GM13976 (cell line): ENCODE measurements at regions not wholly inside any gene's neighbourhood (a gene's known extent, or its start where the extent isn't known, plus 50 kb on each side); places are given as distances from the start of the nearest gene placed in this dataset.
"Not testable (repeated sequence)": the region's sequence is repeated elsewhere in the genome, so short reads cannot be mapped to it uniquely, and the experiment has no call there.

Experiments
- DNase-seq: peaks from one replicate; pipeline ENCODE4 v3.0.0; 2012; ENCODE audit warnings: low spot score
- in situ Hi-C: fragments of 300-500 bp; cut with MboI; formaldehyde crosslinking; loops from one replicate; pipeline ENCODE4 v1.12.0; 2022; ENCODE audit warnings: low sequenced_read_pairs, mixed read lengths, inconsistent platforms; ENCODE audit not compliant: unreplicated experiment
- TF ChIP-seq, protein P1 (sequence below): IDR thresholded peaks from 2 replicates; pipeline ENCODE4 v1.5.1; 2012; ENCODE audit warnings: borderline replicate concordance, mild to moderate bottlenecking; ENCODE audit not compliant: insufficient read depth; ENCODE audit errors: extremely low read depth, missing control alignments, control extremely low read depth

DNA sequence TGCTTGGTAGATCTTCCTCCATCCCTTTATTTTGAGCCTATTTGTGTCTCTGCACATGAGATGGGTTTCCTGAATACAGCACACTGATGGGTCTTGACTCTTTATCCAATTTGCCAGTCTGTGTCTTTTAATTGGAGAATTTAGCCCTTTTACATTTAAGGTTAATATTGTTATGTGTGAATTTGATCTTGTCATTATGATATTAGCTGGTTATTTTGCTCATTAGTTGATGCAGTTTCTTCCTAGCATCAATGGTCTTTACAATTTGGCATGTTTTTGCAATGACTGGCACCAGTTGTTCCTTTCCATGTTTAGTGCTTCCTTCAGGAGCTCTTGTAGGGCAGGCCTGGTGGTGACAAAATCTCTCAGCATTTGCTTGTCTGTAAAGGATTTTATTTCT lies 72.4 kb downstream of the HNRNPD start:
- in situ Hi-C loops = not testable (repeated sequence)

DNA sequence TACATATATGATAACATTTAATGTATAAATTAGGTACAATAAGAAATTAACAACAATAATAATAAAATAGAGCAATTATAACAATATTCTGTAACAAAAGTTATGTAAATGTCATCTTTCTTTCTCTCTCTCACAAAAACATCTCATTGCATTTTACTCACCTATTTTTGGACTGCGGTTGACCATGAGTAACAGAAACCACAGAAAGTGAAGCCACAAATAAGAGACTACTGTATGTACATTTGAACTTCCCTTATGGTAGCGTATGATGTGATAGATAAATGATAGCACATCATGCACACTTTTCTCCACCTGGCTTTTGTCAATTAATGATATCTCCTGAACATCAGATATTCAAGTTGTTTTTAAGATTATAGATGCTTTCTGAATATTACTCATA lies 80.5 kb downstream of the HNRNPD start:
- DNase-seq = peak; percentile 45
- in situ Hi-C loops = no loop called here
- TF ChIP-seq, protein P1, sequence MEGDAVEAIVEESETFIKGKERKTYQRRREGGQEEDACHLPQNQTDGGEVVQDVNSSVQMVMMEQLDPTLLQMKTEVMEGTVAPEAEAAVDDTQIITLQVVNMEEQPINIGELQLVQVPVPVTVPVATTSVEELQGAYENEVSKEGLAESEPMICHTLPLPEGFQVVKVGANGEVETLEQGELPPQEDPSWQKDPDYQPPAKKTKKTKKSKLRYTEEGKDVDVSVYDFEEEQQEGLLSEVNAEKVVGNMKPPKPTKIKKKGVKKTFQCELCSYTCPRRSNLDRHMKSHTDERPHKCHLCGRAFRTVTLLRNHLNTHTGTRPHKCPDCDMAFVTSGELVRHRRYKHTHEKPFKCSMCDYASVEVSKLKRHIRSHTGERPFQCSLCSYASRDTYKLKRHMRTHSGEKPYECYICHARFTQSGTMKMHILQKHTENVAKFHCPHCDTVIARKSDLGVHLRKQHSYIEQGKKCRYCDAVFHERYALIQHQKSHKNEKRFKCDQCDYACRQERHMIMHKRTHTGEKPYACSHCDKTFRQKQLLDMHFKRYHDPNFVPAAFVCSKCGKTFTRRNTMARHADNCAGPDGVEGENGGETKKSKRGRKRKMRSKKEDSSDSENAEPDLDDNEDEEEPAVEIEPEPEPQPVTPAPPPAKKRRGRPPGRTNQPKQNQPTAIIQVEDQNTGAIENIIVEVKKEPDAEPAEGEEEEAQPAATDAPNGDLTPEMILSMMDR = no peak

More for the DNA sequence above, 72.4 kb downstream of the HNRNPD start:
- not testable (repeated sequence) for DNase-seq

DNA sequence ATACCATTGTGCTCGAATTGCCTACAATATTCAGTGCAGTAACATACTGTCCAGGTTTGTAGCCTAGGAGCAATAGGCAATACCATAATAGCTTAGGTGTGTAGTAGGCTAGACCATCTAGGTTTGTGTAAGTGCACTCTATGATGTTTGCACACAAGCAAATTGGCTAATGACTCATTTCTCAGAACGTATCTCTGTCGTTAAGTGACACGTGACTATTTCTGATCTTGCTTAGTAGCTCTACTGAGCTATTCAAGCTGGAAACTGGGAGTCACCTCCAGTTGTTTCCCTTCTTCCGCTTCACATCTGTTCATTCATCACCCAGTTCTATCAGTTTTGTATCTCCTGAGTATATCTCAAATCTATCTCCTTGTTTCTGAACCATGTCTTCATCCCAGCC lies 86.1 kb downstream of the HNRNPD start:
- in situ Hi-C loops = no loop called here
- TF ChIP-seq, protein P1 = no peak
- no peak for DNase-seq

DNA sequence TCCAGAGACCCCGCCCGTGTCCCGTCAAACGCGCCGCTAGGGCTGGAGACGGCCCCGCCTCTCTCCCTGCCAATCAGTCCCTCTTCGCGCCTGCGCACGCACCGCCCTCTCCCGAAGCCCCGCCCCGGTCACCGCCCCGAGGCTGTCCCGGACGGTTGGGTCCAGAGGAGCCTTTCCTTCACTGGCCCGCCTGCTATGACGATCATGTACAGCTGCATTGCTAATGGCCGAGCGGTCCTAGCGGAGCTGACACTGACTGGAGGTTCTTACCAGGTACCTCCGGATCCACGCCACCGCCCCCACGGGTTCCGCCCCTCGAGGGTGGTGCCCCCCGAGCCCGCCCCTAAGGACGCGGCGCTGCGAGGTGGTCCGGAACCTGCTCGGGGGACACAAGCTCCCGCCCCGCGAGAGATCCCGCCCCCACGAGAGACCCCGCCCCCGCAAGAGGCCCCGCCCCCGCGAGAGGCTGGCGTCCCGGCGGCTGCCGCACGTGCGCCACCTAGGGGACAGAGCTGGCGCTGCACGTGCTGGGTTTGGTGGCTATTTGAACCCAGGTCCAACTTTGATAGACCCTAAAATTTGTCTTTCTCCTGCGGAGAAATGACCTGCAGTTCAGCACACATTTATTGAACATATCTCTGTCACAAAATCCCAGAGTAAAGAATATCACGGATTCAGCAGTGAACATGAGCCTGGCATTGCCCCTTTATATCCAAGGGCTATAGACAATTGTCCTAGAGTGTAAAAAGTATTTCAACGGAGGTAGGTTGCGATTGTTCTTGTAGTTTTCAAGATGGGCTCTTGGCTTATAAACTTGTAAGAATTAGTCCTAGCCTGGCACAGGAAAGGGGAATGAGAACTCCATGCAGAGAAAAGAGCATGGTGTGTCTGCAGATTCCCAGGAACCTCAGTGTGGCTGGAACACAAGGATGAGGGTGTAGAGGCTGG lies 88.7 kb downstream of the HNRNPD start:
- TF ChIP-seq, protein P1 = peak; percentile 89
- in situ Hi-C loops = no loop called here
- peak; percentile 96 for DNase-seq

DNA sequence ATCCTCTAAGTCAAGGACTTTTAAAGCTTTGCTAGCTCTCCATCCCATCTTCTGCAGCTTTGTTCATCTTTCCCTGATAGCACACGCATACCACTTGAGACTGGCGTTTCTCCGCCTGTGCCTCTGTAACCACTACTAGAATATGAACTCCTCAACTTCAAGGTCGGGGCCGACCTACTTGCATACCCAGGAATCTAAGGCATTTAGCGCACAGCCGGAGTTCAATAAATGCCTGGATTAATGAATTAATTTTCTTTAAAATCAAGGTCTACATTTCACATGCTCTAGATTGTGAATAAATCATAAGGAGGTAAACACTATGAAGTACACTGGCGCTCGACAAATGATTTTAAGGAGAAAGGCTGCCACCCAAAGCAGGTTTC lies 89.3 kb downstream of the HNRNPD start:
- in situ Hi-C loops = no loop called here
- TF ChIP-seq, protein P1 = no peak
- no peak for DNase-seq

DNA sequence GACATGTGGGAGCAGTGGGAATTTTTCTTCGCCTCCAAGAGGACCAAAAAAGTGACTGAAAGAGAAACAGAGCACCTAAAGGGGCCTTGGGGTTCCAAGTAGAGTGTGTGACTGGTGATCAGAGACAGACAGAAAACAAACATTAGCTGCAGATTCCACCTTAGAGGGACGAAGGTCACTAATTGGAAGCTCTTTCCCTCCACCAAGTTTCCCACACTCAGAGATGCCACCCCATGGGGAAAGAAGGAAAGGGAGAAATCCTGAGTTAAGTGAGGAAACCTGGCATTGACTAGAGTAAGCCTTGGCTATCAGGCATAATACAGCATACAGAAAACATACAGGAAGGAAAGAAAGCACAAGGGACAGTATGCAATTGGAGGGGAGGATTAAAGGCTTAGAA lies 90.9 kb downstream of the HNRNPD start:
- no peak for DNase-seq
- TF ChIP-seq, protein P1 = no peak
- in situ Hi-C loops = no loop called here

DNA sequence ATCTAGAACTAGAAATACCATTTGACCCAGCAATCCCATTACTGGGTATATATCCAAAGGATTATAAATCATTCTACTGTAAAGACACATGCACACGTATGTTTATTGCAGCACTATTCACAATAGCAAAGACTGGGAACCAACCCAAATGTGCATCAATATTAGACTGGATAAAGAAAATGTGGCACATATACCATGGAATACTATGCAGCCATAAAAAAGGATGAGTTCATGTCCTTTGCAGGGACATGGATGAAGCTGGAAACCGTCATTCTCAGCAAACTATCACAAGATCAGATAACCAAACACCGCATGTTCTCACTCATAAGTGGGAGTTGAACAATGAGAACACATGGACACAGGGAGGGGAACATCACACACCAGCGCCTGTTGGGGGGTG lies 94.2 kb downstream of the HNRNPD start:
- DNase-seq, in situ Hi-C loops: not testable (repeated sequence)

DNA sequence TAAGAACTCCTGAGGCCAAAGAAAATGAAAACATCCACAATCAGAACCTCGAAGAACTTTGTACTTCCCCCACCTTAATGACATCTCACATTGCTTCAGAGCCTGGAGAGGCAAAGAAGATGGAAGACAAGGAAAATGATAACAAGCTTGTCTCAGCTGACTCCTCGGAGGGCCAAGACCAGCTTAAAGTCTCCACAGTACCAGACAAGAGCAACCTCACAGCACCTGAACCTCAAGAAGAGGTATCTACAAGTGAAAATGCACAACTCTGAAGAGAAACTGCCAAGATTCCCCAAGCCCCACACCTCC lies 97.5 kb downstream of the HNRNPD start:
- no peak for DNase-seq
- in situ Hi-C loops = no loop called here

More for the DNA sequence above, 97.5 kb downstream of the HNRNPD start:
- TF ChIP-seq, protein P1 = no peak
